GM23248 (cell line): ENCODE measurements at regions not wholly inside any gene's neighbourhood (a gene's known extent, or its start where the extent isn't known, plus 50 kb on each side); places are given as distances from the start of the nearest gene placed in this dataset.

Experiments used
- DNase-seq: peaks from one replicate; pipeline ENCODE4 v3.0.0-alpha.2; 2015
- H2AFZ ChIP-seq: fragments of 200-600 bp; sonication (generic); 2 replicates; pipeline ENCODE4 v1.6.1; 2016; ENCODE audit warnings: antibody characterized with exemption
- H3F3A ChIP-seq: fragments of 200-600 bp; sonication (generic); 2 replicates; pipeline ENCODE4 v1.6.1; 2016; ENCODE audit warnings: mild to moderate bottlenecking, antibody characterized with exemption, mixed run types; ENCODE audit not compliant: insufficient read depth
- H3K27ac ChIP-seq: fragments of 200-600 bp; sonication (generic); 2 replicates; pipeline ENCODE4 v1.5.1; 2016; ENCODE audit warnings: mild to moderate bottlenecking
- H3K27me3 ChIP-seq: fragments of 200-600 bp; sonication (generic); replicated peaks from 2 replicates; pipeline ENCODE4 v1.6.1; 2016; ENCODE audit warnings: mild to moderate bottlenecking; ENCODE audit not compliant: insufficient read depth
- H3K36me3 ChIP-seq: fragments of 200-600 bp; sonication (generic); 2 replicates; pipeline ENCODE4 v1.6.1; 2016; ENCODE audit warnings: low read depth, mild to moderate bottlenecking
- H3K4me1 ChIP-seq: fragments of 200-600 bp; sonication (generic); 2 replicates; pipeline ENCODE4 v1.6.1; 2016; ENCODE audit warnings: mild to moderate bottlenecking; ENCODE audit not compliant: insufficient read depth
- H3K4me2 ChIP-seq: fragments of 200-600 bp; sonication (generic); one replicate; pipeline ENCODE4 v1.6.1; 2016; ENCODE audit warnings: mild to moderate bottlenecking; ENCODE audit not compliant: unreplicated experiment
- H3K4me3 ChIP-seq: fragments of 200-600 bp; sonication (generic); 2 replicates; pipeline ENCODE4 v1.5.1; 2016; ENCODE audit warnings: mild to moderate bottlenecking
- H3K79me2 ChIP-seq: fragments of 200-600 bp; sonication (generic); 2 replicates; pipeline ENCODE4 v1.6.1; 2016; ENCODE audit warnings: mild to moderate bottlenecking; ENCODE audit not compliant: insufficient read depth
- H3K9ac ChIP-seq: fragments of 200-600 bp; sonication (generic); 2 replicates; pipeline ENCODE4 v1.6.1; 2016; ENCODE audit warnings: mild to moderate bottlenecking
- H3K9me2 ChIP-seq: fragments of 200-600 bp; sonication (generic); 2 replicates; pipeline ENCODE4 v1.6.1; 2016; ENCODE audit warnings: mixed run types, mild to moderate bottlenecking, moderate library complexity; ENCODE audit not compliant: insufficient read depth
- H3K9me3 ChIP-seq: fragments of 200-600 bp; sonication (generic); one replicate; pipeline ENCODE4 v1.6.1; 2017; ENCODE audit warnings: low read depth
- H4K20me1 ChIP-seq: fragments of 200-600 bp; sonication (generic); 2 replicates; pipeline ENCODE4 v1.6.0; 2016; ENCODE audit not compliant: insufficient read depth
- EZH2 ChIP-seq: fragments of 200-600 bp; sonication (generic); IDR thresholded peaks from 2 replicates; pipeline ENCODE4 v1.6.1; 2018; ENCODE audit warnings: antibody characterized with exemption, mild to moderate bottlenecking; ENCODE audit not compliant: insufficient read depth, poor library complexity, severe bottlenecking
- EZH2phosphoT487 ChIP-seq: fragments of 200-600 bp; sonication (generic); IDR thresholded peaks from 2 replicates; pipeline ENCODE4 v1.6.1; 2018; ENCODE audit warnings: antibody characterized with exemption, moderate library complexity, mild to moderate bottlenecking, low read depth; ENCODE audit not compliant: insufficient read depth
- WGBS, 2 experiments: methylation state at CpG; one replicate each; pipeline ENCODE4 v1.1.6; 2015 to 2017; ENCODE audit warnings: low lambda C conversion rate in 2 of 2, low coverage in 1 of 2; ENCODE audit errors: missing lambda C conversion rate in 2 of 2; 5-methylcytosine and 5-hydroxymethylcytosine counted together
- in situ Hi-C: fragments of 300-500 bp; cut with MboI; formaldehyde crosslinking; loops from 2 replicates; pipeline ENCODE4 v1.15.0; 2020

DNA sequence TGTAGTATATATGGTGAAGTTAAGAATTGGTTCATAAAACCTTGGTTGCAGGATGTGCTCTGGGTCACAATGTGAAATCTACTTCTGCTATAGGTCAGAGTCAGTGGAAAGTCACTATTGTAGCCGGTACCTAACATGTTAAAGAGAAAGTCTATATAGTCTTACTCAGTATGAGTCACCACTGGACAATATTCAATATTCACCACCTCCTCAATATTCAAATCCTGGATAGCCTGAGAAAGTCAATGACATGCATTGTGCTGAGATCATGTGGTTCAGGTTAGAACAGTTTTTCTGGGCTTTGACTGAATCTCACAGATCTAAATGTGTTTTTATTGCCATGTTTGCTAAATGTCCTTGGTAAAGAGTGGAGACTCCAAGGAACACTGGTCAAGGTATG lies 108.8 kb downstream of the HMHB1 start:
- H3K4me3 ChIP-seq, result peak overlapping the region; percentile 48
- peak overlapping the region; percentile 67 for H3K4me2 ChIP-seq
- no peak overlapping the region for H2AFZ ChIP-seq
- no peaks in the 10 kb centered on the region for H3K36me3 ChIP-seq
- no peaks in the 10 kb centered on the region for H3K79me2 ChIP-seq
- peaks cover 83% of the 10 kb centered on the region for H3F3A ChIP-seq
- H3K27ac ChIP-seq, result peak overlapping the region; percentile 85
- H4K20me1 ChIP-seq, result no peaks in the 10 kb centered on the region
- WGBS, 2 experiments, result 0% methylated on average over 1 of the region's 1 CpG
- H3K27me3 ChIP-seq, result no peaks in the 10 kb centered on the region
- DNase-seq, result peak; percentile 68
- peaks cover 74% of the 10 kb centered on the region for H3K4me1 ChIP-seq
- no peaks in the 10 kb centered on the region for H3K9me3 ChIP-seq
- no peaks in the 10 kb centered on the region for H3K9me2 ChIP-seq
- in situ Hi-C loops, result no loop called here
- TF ChIP-seq EZH2phosphoT487, result no peak
- TF ChIP-seq EZH2, result no peak
- H3K9ac ChIP-seq, result peak overlapping the region; percentile 16

DNA sequence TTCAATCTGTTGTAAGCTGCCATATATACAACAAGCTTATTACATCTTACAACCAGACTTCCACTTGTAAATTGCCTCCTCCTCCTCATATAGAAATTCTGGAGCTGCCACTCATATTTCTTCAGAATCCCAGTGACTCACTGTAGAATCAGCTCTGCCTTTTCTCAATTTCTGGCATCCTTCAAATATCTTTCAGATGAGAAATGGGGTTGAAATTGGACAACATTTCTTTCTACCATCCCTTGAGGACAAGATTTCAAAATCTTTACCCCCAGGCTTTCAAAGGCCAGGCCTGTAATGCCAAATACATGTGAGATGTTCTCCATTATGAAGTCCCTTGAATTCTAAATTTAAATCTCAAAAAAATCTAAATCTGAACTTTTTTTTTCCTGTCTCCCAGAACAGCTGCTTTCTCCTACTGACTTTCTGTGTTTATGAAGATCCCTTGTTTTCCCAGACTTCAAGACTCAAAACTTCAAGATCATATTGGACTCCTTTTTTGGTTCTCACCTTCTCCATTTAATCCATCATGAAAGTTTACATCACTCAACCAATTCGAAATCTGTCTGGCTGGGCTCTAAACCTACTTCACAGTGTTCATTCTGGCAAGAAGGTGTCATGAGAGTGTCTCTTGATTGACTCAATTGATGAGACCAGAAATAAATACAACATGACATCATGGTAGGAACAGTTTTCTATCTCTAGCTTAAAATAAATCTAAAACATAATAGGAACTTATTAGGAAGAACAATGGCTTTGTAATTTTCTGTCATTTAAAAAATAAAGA lies 109.8 kb downstream of the HMHB1 start:
- 0% methylated on average over 1 of the region's 1 CpG for WGBS, 2 experiments
- H3K9ac ChIP-seq, result peak overlapping the region; percentile 49
- H3F3A ChIP-seq, result peaks cover 74% of the 10 kb centered on the region
- TF ChIP-seq EZH2 (no peak), EZH2phosphoT487 (no peak)
- no peaks in the 10 kb centered on the region for H3K79me2 ChIP-seq
- no peaks in the 10 kb centered on the region for H3K36me3 ChIP-seq
- H3K9me3 ChIP-seq, result no peaks in the 10 kb centered on the region
- H3K27me3 ChIP-seq, result no peaks in the 10 kb centered on the region
- in situ Hi-C loops, result no loop called here
- H3K27ac ChIP-seq, result peak overlapping the region; percentile 85
- peak overlapping the region; percentile 48 for H3K4me3 ChIP-seq
- no peaks in the 10 kb centered on the region for H3K9me2 ChIP-seq
- no peaks in the 10 kb centered on the region for H4K20me1 ChIP-seq
- no peak overlapping the region for H2AFZ ChIP-seq
- peak; percentile 92 for DNase-seq
- peak overlapping the region; percentile 67 for H3K4me2 ChIP-seq
- H3K4me1 ChIP-seq, result peaks cover 65% of the 10 kb centered on the region

DNA sequence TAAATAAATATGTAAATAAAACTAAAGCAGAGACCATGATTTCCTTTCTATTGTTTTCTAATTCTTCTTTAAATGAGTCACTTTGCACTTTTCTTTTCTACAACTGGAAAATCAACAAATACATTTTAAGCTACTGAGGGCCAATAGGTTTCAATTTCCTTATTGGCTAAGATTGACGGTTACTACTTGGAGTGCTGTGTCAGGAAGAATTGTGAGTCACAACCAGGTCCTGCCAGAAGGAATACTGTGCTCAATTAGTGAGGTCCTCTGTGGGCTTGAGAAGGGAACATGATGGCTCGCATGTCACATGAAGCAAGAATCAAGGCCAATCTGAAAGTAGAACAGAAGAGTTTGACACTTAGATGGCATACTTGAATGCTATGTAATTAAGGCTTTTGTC lies 110.8 kb downstream of the HMHB1 start:
- Histone ChIP-seq H3K9ac (peak overlapping the region; percentile 49), H3K9me3 (no peaks in the 10 kb centered on the region)

DNA sequence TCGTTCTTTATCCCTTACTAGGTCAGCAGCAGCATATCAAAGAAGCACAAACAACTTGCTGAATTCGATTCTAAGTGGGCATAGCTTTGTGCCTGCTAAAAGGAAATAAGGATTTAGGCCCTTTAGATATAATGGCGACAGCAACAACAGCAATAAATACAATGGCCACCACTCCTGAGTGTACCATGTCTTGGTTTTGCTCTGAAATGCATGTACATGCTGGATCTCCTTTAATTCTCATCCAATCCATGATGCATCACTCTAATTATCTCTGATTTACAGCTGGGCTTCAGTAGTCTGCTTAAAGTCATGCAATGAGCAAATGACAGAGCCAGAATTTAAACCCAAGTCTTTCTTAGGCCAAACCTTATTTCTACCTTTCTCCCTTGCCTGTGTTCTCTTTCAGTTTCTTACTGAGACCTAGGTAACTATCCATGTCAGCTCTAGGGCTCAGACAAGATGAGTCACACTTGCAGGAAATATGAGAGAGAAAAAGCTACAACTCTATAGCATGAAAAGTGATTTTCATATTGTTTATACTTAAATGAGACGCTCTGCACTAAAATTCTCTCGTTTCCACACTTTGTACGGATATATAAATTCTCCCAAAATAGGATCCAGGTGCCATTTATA lies 111.8 kb downstream of the HMHB1 start:
- no peaks in the 10 kb centered on the region for H3K79me2 ChIP-seq
- no peak for TF ChIP-seq EZH2phosphoT487
- no peak for TF ChIP-seq EZH2
- H2AFZ ChIP-seq, result peak overlapping the region; percentile 18
- H3K27ac ChIP-seq, result peak overlapping the region; percentile 85
- H3K36me3 ChIP-seq, result no peaks in the 10 kb centered on the region
- 12 to 16% methylated on average over 6 of the region's 6 CpGs for WGBS, 2 experiments
- H3K4me2 ChIP-seq, result peak overlapping the region; percentile 67
- peaks cover 46% of the 10 kb centered on the region for H3K4me1 ChIP-seq
- H4K20me1 ChIP-seq, result no peaks in the 10 kb centered on the region
- peaks cover 55% of the 10 kb centered on the region for H3F3A ChIP-seq
- H3K27me3 ChIP-seq, result no peaks in the 10 kb centered on the region
- no peaks in the 10 kb centered on the region for H3K9me3 ChIP-seq
- H3K4me3 ChIP-seq, result peak overlapping the region; percentile 29; the same call in 1 of the 2 replicates
- no peaks in the 10 kb centered on the region for H3K9me2 ChIP-seq
- in situ Hi-C loops, result no loop called here
- H3K9ac ChIP-seq, result peak overlapping the region; percentile 49
- DNase-seq, result peak; percentile 75

More for the DNA sequence above, 110.8 kb downstream of the HMHB1 start:
- in situ Hi-C loops, result no loop called here
- Histone ChIP-seq H3F3A (peaks cover 65% of the 10 kb centered on the region), H3K4me2 (peak overlapping the region; percentile 67), H3K36me3 (no peaks in the 10 kb centered on the region), H3K27me3 (no peaks in the 10 kb centered on the region), H3K4me3 (peak overlapping the region; percentile 48), H3K9me2 (no peaks in the 10 kb centered on the region), H4K20me1 (no peaks in the 10 kb centered on the region), H2AFZ (0 out of 2 replicates have a peak overlapping the region, but pooled peaks have one; percentile 8), H3K4me1 (peaks cover 55% of the 10 kb centered on the region), H3K79me2 (no peaks in the 10 kb centered on the region), H3K27ac (peak overlapping the region; percentile 85)
- WGBS, 2 experiments, result 2 to 5% methylated on average over 2 of the region's 2 CpGs
- peak; percentile 78 for DNase-seq
- TF ChIP-seq EZH2phosphoT487 (no peak), EZH2 (no peak)
